HK-2 (cell line): ENCODE measurements at regions not wholly inside any gene's neighbourhood (a gene's known extent, or its start where the extent isn't known, plus 50 kb on each side); places are given as distances from the start of the nearest gene placed in this dataset.

Experiments
- DNase-seq: peaks from one replicate; pipeline ENCODE4 v3.0.0-alpha.2; 2018; ENCODE audit not compliant: unreplicated experiment

DNA sequence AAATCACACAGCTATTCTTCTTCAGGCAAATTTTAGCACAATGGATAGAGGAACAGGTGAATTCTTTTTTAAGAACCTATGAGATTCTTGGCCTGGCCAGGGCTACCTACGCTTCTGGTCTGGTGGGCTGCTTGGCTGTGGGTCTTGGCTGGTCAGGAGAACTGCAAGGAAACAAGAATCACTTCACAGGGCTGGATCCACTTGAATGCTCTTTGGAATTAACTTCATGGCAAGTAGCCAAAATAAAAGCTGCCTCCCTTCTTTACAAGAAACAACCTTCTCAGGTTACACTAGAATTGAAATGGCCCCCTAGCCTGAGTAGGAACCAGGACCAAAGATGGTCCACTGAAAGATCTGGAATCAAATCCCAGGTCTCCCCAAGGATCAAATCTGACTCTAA, 519.1 kb downstream of the IQCM start:
- DNase-seq = no peak

DNA sequence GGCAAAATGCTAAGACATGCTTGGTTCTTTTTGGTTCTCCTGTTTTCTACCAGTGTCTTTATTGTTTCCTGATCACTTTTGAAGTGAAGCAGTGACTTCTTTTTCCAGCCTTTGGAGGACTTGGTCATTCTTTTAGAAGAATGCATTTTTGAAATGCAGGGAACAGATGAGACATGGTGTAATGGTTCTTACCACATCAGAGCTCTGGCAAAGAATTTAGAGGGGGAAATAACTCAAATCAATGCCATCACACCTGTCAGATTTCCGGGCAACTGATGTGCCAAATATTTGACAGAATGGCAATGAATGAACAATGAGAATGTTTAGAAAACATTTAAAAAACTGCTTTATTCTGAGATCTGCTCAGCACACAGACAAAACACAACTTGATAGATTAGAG, 519.6 kb downstream of the IQCM start:
- DNase-seq = no peak

DNA sequence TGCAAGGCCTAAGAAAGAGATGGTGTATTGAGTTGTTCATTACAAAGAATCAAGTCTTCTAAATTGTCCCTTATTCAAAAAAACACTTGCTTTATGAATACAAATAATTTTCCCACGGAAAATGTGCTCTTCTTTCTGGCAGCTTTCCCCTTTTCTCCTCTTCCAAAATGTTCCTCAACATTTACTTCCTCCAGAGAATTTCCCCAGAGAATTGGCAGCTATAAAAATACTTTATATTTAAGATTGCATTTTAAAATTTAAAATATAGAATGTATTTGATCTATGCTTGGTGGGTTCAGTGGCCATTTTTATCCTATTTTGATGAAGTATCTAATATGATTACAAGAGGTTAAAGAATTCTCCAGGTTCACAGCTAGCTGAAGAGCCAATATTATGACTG, 521.0 kb downstream of the IQCM start:
- no peak for DNase-seq

DNA sequence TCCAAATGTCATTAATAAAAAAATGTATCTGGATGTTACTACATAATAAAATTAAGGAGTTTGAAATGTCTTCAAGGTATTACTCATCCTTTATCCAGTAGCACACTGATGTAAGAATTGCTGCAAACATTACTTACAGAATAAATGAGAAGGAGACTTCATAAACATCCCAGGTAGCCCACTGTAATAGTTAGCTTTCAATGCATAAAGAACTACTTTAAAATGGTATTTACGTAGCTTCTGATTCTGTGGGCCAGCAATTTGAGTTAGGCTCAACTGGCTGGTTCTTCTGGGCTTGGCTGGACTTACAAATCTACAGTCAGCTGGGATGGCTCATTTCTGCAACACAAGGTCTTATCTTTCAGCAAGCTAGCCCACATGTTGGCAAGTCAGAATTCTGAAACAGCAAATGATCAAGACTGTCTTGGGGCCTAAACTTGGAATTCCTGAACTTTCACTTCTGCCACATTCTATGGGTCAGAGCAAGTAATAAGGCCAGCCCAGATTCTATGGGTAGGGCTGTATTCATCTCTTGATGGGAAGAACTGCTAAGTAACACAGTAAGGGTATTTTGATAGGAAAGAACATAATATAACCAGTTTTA, 522.5 kb downstream of the IQCM start:
- DNase-seq = no peak

DNA sequence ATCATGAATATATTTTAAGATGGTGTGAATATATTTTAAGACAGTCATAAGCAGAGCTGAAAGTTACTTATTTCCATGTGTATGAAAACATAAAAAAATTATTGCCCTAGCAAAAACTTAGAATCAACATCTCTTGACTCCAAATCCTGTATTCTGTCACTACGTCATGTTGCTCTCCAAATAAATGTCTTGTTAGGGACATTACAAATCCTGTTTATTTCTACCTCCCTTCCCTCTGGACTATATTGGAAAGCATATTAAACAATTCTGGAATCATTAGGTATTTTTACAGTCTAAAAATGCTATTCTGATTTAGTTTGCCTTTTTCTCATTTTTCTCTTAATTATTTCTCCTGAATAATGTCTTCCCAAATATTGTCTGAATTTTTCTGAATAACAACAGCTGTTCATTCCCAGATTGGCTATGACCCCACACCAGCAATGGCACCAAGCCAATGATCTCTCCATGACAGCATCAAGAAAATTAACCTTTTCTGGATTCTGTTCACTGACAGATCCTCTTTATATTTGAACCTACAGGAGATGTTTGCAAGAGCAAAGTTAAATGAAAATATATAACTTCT, 523.1 kb downstream of the IQCM start:
- no peak for DNase-seq

DNA sequence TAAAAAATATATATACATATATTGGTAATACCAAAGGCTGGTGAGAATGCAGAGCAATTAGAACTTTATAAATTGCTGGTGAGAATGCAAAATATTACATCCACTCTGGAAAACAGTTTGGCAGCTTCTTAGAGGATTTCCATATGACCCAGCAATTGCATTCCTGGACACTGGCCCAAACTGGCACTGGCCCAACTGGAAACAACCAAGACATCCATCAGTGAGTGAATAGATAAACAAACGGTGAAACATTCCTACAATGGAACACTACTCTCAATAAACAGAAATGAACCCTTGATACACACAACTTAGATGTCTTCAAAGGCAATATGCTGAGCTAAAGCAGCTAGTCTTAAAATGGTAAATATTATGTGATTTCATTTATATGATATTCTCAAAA, 524.2 kb downstream of the IQCM start:
- DNase-seq = no peak

DNA sequence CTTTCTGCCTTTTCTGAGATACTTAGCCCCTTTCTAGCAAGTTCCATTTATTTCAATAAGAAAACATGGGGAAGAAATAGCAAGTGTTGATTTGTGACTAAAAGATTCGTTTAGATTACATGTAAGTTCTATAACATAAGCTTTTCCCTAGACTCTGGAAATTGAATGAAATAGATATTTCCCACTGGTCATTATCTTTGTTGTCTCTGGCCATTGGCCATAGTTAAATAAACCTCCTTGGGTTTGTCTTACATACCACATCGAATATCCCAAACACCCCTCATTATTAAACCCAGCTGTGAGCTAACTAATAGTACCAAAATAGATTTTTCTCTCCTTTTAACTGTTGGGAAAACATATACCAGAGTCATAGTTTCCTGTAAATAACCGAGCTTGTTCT, 534.8 kb downstream of the IQCM start:
- no peak for DNase-seq

DNA sequence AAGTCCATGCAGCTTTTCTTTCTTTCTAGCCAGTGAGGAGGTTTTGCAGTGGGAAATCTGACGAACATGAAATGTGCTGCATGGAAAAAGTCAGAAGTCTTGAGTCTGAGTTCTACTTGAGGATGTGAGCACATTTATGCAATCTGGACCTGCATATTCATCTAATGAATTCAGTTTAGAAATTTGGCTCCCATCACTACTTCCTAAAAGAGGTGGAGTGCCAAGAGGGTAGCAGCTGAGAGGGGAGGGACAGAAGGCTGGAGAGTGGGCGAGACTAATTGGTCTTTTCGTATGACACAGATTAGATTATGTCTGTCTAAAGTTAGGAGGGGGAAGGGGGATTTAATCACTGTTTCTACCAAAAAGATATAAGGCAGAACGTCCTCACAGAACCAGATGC, 535.9 kb downstream of the IQCM start:
- DNase-seq = no peak

DNA sequence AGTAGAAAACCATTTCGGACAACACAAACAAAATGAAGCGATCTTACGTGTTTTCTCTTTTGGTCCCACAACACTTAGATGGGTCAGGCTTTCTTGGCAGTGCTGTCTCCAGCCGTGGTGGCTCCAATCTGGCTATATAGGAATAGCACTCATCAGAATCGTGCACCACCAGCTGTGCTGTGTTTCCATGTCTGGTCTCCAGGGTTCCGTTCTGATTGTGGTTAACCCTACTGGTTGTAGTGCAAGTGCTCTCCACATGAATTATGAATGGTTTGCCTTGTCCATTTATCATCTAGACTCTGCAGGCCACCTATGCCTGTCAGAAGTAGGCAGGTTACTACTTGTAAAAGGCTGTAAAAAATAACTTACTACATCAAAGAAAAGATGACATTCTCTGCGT, 536.3 kb downstream of the IQCM start:
- DNase-seq = no peak

DNA sequence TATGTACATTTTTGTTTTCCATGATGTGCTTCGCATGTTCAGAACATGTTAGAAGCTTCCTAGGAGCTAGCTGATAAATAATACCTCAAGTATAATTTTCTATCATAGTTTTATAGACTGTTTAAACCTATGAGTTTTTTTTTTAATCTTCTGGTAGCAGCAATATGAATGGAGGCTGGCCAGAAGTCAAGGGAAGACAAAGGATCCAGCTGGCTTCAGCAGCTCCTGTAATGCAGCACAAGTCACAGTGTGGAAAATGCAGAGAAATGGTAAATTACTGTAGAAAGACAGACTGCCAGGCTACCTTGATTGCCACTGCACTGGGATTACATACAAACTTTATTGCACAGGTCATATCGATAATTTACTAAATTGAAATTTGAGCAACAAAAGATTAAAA, 537.9 kb downstream of the IQCM start:
- DNase-seq = no peak

DNA sequence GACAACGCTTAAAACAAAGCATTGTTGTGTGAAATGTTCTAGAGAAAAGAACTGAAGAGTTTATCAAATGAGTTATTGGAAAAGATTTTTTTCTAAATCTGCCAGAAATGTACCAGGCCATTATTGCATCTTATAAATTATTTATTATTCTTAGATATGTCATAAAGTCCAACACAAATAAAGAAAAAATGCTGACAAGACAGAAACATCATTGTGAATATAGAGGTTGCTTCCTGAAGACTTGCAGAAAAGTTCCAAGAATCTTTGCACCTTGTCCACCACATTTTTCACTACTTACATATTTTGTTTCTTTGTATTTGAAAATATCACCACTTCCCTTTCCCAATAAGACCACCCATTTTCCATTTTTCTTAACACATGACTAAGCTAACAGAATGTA, 545.8 kb downstream of the IQCM start:
- no peak for DNase-seq

DNA sequence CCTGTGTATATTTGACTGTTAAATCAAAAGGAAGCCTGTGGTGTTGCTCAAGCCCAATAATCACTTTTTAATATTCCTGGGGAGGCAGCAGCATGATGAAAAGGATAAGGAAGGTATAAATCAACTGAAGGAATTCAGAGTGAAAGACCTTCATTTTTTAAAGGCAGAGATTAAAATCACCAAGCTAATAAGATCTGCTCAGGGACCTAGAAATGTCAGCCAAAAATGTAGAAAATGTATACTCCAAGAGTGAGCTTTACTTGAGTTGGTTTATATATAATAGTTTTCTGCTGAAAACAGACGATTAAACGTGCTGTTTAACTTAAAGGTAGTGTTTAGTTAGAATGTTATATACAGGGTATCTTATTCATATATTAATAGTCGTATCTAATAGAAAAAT, 549.3 kb downstream of the IQCM start:
- DNase-seq = no peak

DNA sequence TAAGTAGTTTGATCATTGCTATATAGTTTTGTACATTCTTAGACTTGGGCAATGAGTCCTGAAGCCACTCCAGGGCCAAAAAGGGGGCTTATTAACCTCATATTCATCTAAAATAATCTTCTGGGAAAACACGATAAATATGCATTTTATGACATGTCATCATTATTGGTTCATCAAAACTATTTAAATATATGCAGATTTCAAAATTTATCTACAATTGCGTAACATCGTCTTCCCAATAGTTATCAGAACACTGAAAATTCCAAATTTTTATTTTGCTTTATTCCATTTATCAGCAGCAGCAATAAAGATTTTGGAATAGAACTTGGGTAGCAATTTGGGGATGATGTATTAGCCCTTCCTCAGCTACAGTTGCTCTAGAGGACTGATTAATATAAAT, 550.0 kb downstream of the IQCM start:
- DNase-seq = no peak

DNA sequence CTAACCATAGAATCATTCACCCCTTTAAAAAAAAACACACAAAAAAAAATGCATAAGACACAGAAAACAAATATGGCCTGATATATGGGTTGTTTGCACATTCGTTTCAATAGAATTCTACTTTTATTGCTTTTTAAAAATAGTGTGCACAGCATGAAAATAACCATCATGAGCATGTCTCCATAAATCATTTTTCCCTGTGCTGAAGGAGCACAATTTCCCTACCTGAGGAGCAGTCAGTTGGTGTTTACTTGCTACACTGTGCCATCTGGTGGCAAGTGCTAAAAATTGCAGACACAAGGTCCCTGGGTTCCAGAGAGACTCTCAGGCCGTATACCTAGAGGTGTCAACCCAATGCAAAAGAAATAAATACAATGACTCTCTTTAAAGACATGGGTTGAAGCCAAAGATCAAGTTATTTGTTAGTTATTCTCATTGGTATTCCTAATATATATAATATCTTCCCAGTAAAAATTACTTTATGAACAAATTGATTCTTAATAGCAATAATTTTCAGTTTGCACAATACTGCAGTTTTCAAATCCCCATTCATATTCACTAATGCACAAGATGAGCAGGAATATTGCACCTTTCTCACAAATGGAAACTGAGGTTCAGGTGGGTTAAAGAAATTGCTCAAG, 551.4 kb downstream of the IQCM start:
- DNase-seq = peak; percentile 46

DNA sequence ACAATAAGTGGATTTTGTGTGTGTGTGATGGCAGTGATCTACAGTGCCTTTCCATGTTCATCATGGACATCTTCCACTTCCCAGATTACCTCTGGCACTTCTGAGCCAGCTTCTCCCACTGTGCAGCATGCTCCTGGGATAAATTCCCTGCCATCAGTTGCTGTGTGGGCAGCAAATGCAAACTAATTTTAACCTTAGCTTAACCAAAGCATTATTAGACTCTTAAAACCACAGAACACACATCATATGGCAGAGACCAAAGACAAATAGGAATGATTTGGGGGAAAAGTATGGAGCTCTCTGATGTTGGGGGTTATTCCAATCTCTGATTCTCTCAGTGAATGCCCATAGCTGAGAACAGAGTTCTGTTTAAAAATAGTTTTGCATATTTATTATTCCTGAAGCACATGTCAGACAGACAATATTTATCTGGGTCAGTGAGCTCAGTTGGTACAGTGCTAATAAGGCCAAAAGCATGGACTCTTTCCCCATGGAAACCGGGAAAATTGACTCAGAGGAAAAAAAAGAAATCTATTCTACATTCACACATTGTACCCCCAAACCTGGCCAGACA, 567.4 kb downstream of the IQCM start:
- DNase-seq = no peak

DNA sequence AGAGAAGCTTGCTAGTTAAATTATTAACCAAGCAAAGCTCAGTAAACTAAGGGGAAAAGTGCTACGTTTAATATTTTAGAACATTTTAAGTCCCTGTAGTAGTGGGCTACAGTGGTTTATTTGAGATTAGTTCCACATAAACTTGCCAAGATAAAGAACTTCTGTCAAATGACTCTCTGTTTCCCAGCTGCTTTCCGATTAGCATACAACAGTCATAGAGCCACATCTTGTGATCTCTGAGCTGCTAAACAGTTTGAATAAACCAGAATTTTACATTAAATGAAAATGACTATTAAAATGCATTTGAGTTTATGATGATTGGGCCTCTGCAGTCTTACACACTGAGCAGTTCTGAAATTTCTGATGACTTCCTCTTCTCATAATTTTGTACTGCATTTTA, 568.5 kb downstream of the IQCM start:
- no peak for DNase-seq

DNA sequence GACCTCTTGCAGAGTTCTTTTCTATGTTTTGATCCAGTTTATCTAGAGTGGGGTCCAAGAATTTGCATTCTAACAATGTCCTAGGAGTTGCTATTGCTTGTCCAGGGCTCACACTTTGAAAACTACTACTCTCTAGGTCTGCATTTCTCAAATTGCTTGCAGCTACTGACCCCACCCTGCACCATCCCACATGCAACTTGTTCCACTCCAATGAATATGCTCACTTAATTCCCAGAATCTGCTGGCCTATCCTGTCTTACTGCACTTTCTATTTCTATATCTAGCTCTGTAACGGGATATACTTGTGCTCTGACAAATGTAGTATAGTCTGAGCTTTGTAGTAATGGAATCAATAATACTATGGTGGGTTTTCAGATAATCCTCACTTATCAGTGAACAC, 570.3 kb downstream of the IQCM start:
- no peak for DNase-seq

DNA sequence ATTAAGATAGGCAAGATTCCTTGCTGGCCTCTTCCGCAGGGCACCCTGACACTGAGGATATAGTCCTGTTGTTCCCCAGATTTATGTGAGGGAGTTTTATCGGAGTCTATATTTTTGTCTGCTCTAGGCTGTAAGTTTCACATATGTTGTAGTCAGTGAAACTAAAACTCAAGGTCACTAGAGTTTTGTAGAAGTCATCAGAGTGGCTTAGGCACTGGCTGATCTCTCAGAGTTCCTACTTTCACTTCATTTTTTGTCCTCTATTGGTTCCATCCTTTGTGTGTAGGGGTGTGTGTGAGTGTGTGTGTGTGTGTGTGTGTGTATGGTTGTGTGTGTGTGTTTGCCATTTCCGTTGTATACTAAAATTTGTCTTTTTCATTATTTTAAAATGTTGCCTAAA, 577.5 kb downstream of the IQCM start:
- DNase-seq = no peak

DNA sequence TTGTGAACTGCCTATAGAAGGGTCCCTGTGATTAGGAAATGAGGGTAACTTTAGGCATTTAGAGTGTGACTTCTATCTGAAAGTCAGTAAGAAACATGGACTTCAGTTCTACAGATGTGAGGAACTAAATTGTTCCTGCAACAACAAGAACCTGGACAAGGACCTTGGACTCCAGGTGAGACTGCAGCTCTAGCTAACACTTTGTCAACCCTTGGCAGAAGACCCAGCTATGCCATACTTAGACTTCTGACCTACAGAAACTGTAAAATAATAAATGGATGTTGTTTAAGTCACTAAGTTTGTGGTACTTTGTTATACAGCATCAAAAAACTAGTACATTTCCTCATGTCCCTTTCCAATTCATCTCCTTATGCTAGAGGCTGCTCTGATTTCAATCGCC, 580.8 kb downstream of the IQCM start:
- DNase-seq = no peak

DNA sequence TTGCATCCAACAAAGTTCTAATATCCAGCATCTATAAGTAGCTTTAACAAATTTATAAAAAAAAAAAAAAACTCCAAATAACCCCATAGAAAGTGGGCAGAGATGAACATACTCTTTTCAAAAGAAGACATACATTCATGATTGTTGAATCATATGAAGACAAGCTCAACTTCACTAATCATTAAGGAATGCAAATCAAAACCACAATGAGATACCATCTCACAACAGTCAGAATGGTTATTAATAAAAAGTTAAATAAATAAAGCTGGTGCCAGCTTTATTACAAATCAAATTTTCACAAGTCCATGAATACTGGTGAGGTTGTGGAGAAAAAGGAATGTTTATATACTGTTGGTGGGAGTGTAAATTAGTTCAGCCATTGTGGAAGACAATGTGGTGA, 592.0 kb downstream of the IQCM start:
- no peak for DNase-seq

DNA sequence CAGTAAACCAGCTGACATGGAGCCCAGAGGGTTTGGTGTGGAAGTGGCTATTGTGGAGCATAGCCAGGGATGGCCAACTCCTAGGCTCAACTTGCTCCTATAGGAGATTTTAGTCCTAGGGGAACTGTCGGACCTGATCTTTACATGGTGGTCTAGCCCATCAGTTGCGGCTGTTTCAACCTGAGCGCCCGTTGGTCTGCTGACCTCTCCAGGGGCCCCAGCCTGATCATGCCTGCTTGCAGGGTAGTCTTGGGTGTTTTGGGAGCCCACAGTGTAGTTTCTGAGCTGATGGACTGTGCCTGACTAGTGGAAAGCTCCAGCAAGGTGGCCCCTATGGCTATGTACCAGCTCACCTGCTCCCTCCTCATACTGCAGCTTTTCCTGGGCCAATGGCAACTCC, 597.0 kb downstream of the IQCM start:
- no peak for DNase-seq

DNA sequence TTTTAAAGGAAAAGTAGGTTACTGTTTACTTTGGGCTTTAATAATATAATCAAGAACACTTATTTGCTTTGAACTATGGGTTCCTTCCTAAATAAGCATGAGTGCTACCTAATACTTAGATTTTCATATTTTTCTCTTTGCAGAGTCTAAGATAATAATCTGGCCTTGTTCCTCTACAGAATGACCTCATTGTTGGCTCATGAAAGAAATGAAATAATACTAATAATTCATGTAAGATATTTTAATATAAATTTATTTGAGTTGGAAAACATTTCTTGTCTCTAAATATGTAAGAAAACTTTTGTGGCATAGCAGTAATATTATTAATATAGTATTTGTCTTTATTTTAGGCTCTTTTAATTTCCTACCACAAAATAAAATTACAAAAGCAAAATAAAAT, 601.3 kb downstream of the IQCM start:
- no peak for DNase-seq

DNA sequence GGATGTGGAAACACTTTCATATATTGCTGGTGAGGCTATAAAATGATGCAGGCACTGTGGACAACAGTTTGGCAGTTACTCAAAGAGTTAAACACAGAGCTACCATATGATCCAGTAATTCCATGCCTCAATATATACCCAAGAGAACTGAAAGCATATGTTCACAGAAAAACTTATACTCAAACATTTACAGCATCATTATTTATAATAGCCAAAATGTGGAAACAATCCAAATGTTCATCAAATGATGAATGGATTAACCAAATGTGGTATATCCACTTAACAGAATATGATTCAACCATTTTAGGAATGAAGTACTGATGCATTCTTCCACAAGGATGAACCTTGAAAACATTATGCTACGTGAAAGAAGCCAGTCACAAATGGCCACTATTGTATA, 603.8 kb downstream of the IQCM start:
- DNase-seq = no peak
